ENCODE measurements at regions not wholly inside any gene's neighbourhood (a gene's known extent, or its start where the extent isn't known, plus 50 kb on each side); places are given as distances from the start of the nearest gene placed in this dataset.

- H3K56ac ChIP-seq (replicated peaks; ENCODE audit: insufficient read length, low read depth, low read length), result no peak overlapping the region
- H3K27ac ChIP-seq (ENCODE audit: low read depth, low read length), result no peak overlapping the region
- H2BK15ac ChIP-seq (ENCODE audit: low read length), result no peak overlapping the region
- H3K79me2 ChIP-seq (ENCODE audit: control insufficient read depth in 1 of 2, insufficient read depth in 2 of 2, low read length in 2 of 2), result no peaks in the 10 kb centered on the region
- H3K27me3 ChIP-seq (replicated peaks in 1 of 4; ENCODE audit: control insufficient read depth in 3 of 4, extremely low read depth in 1 of 4, insufficient read depth in 3 of 4, low read length in 3 of 4), result no peaks in the 10 kb centered on the region
- no peak overlapping the region for H2AFZ ChIP-seq (ENCODE audit: low read length)
- H2BK5ac ChIP-seq (ENCODE audit: low read depth, low read length), result no peak overlapping the region
- no peak overlapping the region for H3K4me3 ChIP-seq (ENCODE audit: extremely low read depth in 1 of 4, insufficient read depth in 2 of 4, low read depth in 3 of 4, low read length in 4 of 4)
- FAIRE-seq, result no peak
- H3K4ac ChIP-seq (replicated peaks; ENCODE audit: insufficient read length, low read depth, low read length), result no peak overlapping the region
- H4K5ac ChIP-seq (ENCODE audit: insufficient read length, low read depth, low read length), result no peak overlapping the region
- POLR2A ChIA-PET (ENCODE audit: partially characterized antibody), result no interaction called here
- no peak for TF ChIP-seq SIRT6 (IDR thresholded peaks at IDR 0.05; ENCODE audit: low read length)
- TF ChIP-seq RFX5 (IDR thresholded peaks at IDR 0.05; ENCODE audit: borderline replicate concordance, low read depth, low read length), result no peak
- no peak for TF ChIP-seq BRCA1 (IDR thresholded peaks at IDR 0.05; ENCODE audit: low read depth, low read length)
- no peak for TF ChIP-seq EP300 (IDR thresholded peaks at IDR 0.05; ENCODE audit: borderline replicate concordance in 1 of 2, low read depth in 2 of 2, low read length in 2 of 2)
- TF ChIP-seq SIX5 (IDR thresholded peaks at IDR 0.05; ENCODE audit: low read depth, low read length), result no peak
- TF ChIP-seq CHD2 (IDR thresholded peaks at IDR 0.05; ENCODE audit: low read length), result no peak
- TF ChIP-seq TAF1 (IDR thresholded peaks at IDR 0.05; ENCODE audit: low read depth, low read length), result no peak
- TF ChIP-seq, protein P1, sequence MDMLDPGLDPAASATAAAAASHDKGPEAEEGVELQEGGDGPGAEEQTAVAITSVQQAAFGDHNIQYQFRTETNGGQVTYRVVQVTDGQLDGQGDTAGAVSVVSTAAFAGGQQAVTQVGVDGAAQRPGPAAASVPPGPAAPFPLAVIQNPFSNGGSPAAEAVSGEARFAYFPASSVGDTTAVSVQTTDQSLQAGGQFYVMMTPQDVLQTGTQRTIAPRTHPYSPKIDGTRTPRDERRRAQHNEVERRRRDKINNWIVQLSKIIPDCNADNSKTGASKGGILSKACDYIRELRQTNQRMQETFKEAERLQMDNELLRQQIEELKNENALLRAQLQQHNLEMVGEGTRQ (IDR thresholded peaks at IDR 0.05; ENCODE audit: low read length), result no peak
- TF ChIP-seq ATF3 (IDR thresholded peaks at IDR 0.05; ENCODE audit: insufficient read depth, low read depth, low read length), result no peak
- no peak for TF ChIP-seq RBBP5 (IDR thresholded peaks at IDR 0.05; ENCODE audit: borderline replicate concordance, low read depth, low read length)
- TF ChIP-seq GABPA (IDR thresholded peaks at IDR 0.05; ENCODE audit: borderline replicate concordance, insufficient read depth, low read length), result no peak
- no peak for TF ChIP-seq KDM5A (IDR thresholded peaks at IDR 0.05; ENCODE audit: low read length)
- no peak for TF ChIP-seq BCL11A (IDR thresholded peaks at IDR 0.05; ENCODE audit: low read depth in 2 of 2, low read length in 2 of 2)
- no peak for TF ChIP-seq GTF2F1 (IDR thresholded peaks at IDR 0.05; ENCODE audit: borderline replicate concordance, low read depth, low read length)
- H3K14ac ChIP-seq (ENCODE audit: insufficient read length), result no peak overlapping the region
- H3K9me3 ChIP-seq (ENCODE audit: insufficient read depth in 2 of 2, low read depth in 1 of 2, low read length in 1 of 2), result peaks cover 4 to 8% of the 10 kb centered on the region in 2 experiments
- H2AK5ac ChIP-seq (ENCODE audit: low read depth, low read length), result no peak overlapping the region
- H2BK20ac ChIP-seq (ENCODE audit: low read length), result no peak overlapping the region
- H3K23ac ChIP-seq (ENCODE audit: insufficient read length), result no peak overlapping the region
- no peak overlapping the region for H2BK120ac ChIP-seq (replicated peaks; ENCODE audit: low read depth, low read length)
- no peak for DNase-seq (ENCODE audit: low read depth in 1 of 2, low spot score in 2 of 2)
- no peaks in the 10 kb centered on the region for H3K23me2 ChIP-seq (ENCODE audit: low read depth, low read length)
- no peaks in the 10 kb centered on the region for H3K79me1 ChIP-seq (ENCODE audit: low read depth, low read length)
- no peak overlapping the region for H4K91ac ChIP-seq (replicated peaks; ENCODE audit: insufficient read length, low read length)
- H3K18ac ChIP-seq (ENCODE audit: extremely low read depth, low read length), result no peak overlapping the region
- H3K9ac ChIP-seq (replicated peaks in 1 of 4; ENCODE audit: extremely low read depth in 1 of 4, low read depth in 3 of 4, low read length in 3 of 4), result no peak overlapping the region
- peaks cover 0 to 8% (median 5%) of the 10 kb centered on the region in 4 experiments; a peak in 6 of 7 replicates for H3K4me1 ChIP-seq (replicated peaks in 1 of 4; ENCODE audit: control insufficient read depth in 3 of 4, insufficient read depth in 4 of 4, low read length in 3 of 4)
- no peak overlapping the region for H4K8ac ChIP-seq (ENCODE audit: extremely low read depth, insufficient read depth, low read length)
- H2BK12ac ChIP-seq (ENCODE audit: low read depth, low read length), result no peak overlapping the region
- 87% methylated on average over 4 of the region's 4 CpGs; no CpG with 5 or more reads in 1 of the 2 experiments for WGBS, 2 experiments (ENCODE audit: extremely low coverage in 1 of 2, insufficient coverage in 1 of 2, insufficient read length in 1 of 2, insufficient replicate concordance in 2 of 2, low coverage in 1 of 2, low lambda C conversion rate in 2 of 2, missing lambda C conversion rate in 1 of 2)
- no peak overlapping the region for H3K4me2 ChIP-seq (ENCODE audit: insufficient read depth in 1 of 2, low read depth in 2 of 2, low read length in 2 of 2)
- no peaks in the 10 kb centered on the region for H3K36me3 ChIP-seq (ENCODE audit: control insufficient read depth in 2 of 4, insufficient read depth in 4 of 4, low read length in 3 of 4)
- CTCF ChIA-PET (ENCODE audit: partially characterized antibody), result no interaction called here
- no peaks in the 10 kb centered on the region for H4K20me1 ChIP-seq (replicated peaks in 1 of 2; ENCODE audit: control insufficient read depth in 1 of 2, insufficient read depth in 2 of 2, low read length in 2 of 2)
These were observed 523.9 kb upstream of the NRP1 start for GRCh38 chr10:33858326-33858725.

Measured in H1 (cell line).